GM12892 (cell line): ENCODE measurements at regions not wholly inside any gene's neighbourhood (a gene's known extent, or its start where the extent isn't known, plus 50 kb on each side); places are given as distances from the start of the nearest gene placed in this dataset.

Experiments
- POLR2A ChIP-seq: IDR thresholded peaks from 2 replicates; pipeline ENCODE4 v1.6.1; 2011; ENCODE audit warnings: low read depth, low read length, control low read depth
- POLR2AphosphoS5 ChIP-seq: IDR thresholded peaks from 2 replicates; pipeline ENCODE4 v1.6.1; 2011; ENCODE audit warnings: low read depth, low read length, control low read depth

DNA sequence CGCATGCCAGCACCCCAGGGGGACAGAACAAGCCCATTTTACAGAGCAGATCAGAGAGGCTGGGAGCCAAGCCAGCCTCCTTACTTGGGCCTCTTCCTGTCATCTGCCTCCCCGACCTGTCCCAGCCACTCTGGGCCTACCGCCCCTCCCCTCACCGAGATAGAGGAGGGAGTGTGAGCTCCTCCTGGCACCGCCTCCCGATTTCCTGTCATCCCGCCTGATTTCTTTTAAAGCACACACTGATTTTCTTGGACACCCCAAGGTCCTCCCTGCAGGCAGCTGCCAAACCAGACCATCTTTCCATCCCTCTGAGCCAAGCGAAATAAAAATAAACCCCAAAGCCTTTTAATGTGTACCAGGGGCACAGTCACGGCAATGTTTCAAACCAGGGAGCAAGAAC is 108.4 kb downstream of the RFLNA start:
- TF ChIP-seq POLR2AphosphoS5 (no peak), POLR2A (no peak)
